A549 (cell line): ENCODE measurements at regions not wholly inside any gene's neighbourhood (a gene's known extent, or its start where the extent isn't known, plus 50 kb on each side); places are given as distances from the start of the nearest gene placed in this dataset.

Experiments used
- ATAC-seq, 2 experiments: fragments of 200-7000 bp in 1 of 2; fragments of >200 bp in 1 of 2; cut with Nextera tagmentation in 1 of 2; cut with Tn5 transposase in 1 of 2; 3 replicates each; pipeline versions ENCODE4 v1.8.0 to v1.9.1; 2018 to 2020; ENCODE audit warnings: mild to moderate bottlenecking in 1 of 2, moderate library complexity in 1 of 2
- CTCF ChIA-PET: fragments of 300-600 bp; sonication (Branson Sonifier 250); formaldehyde crosslinking; extraction: SDS; loops from one replicate; lab custom pipeline; 2021; ENCODE audit warnings: antibody characterized with exemption, inconsistent platforms; lab: Yijun Ruan, JAX
- POLR2A ChIA-PET: fragments of 350-600 bp; formaldehyde crosslinking; extraction: SDS; loops from one replicate; lab custom pipeline; 2021; ENCODE audit warnings: antibody characterized with exemption, inconsistent platforms; lab: Yijun Ruan, JAX
- DNase-seq, 2 experiments: peaks; one replicate each; pipeline versions ENCODE4 v3.0.0 to v3.0.0-alpha.2; 2011 to 2016; ENCODE audit warnings: low read depth in 1 of 2, low spot score in 1 of 2
- FAIRE-seq: peaks from 2 replicates; lab custom pipeline; 2011; peaks lifted over from hg19 to GRCh38; lab: Jason Lieb, UNC
- H3K27ac ChIP-seq, 2 experiments: fragments of >200 bp; sonication (Bioruptor Twin); formaldehyde crosslinking; 3 replicates each; pipeline ENCODE4 v1.5.1; 2016 to 2017
- H3K4me1 ChIP-seq: fragments of >200 bp; sonication (Bioruptor Twin); formaldehyde crosslinking; 3 replicates; pipeline ENCODE4 v1.6.1; 2016
- H3K4me2 ChIP-seq: fragments of >200 bp; sonication (Bioruptor Twin); formaldehyde crosslinking; 3 replicates; pipeline ENCODE4 v1.6.1; 2016
- H3K4me3 ChIP-seq: fragments of >200 bp; sonication (Bioruptor Twin); formaldehyde crosslinking; 3 replicates; pipeline ENCODE4 v1.5.1; 2016
- H3K9me3 ChIP-seq: fragments of >200 bp; sonication (Bioruptor Twin); formaldehyde crosslinking; 3 replicates; pipeline ENCODE4 v1.6.1; 2016
- BCL3 ChIP-seq: fragments of >200 bp; sonication (Bioruptor Twin); formaldehyde crosslinking; IDR thresholded peaks from 3 replicates; pipeline ENCODE4 v1.6.1; 2016
- BHLHE40 ChIP-seq: IDR thresholded peaks from 2 replicates; pipeline ENCODE4 v1.6.1; 2012; ENCODE audit warnings: low read depth, low read length, inconsistent platforms
- CBX8 ChIP-seq: fragments of 200-600 bp; sonication (generic); IDR thresholded peaks from 2 replicates; pipeline ENCODE4 v1.6.1; 2016
- CHD2 ChIP-seq: fragments of 150-350 bp; IDR thresholded peaks from 2 replicates; pipeline ENCODE4 v1.6.1; 2014; ENCODE audit warnings: low read length; ENCODE audit not compliant: partially characterized antibody
- ELK1 ChIP-seq: fragments of 150-350 bp; IDR thresholded peaks from 2 replicates; pipeline ENCODE4 v1.6.1; 2014; ENCODE audit warnings: low read depth, mild to moderate bottlenecking, low read length
- EP300 ChIP-seq, 2 experiments: fragments of >200 bp; sonication (Bioruptor Twin); formaldehyde crosslinking; IDR thresholded peaks; 2 replicates in 1 of 2; 3 replicates in 1 of 2; pipeline ENCODE4 v1.6.1; 2016 to 2017
- FOSL2 ChIP-seq, 2 experiments: fragments of 450-650 bp in 1 of 2; fragments of >200 bp in 1 of 2; sonication (Bioruptor Twin) in 1 of 2; formaldehyde crosslinking; IDR thresholded peaks; 2 replicates each; pipeline versions ENCODE4 v1.5.0 to v1.6.1; 2016 to 2020; ENCODE audit warnings: mild to moderate bottlenecking in 1 of 2, moderate library complexity in 1 of 2
- FOXS1 ChIP-seq: fragments of 250-450 bp; sonication (Bioruptor Pico); IDR thresholded peaks from 2 replicates; pipeline ENCODE4 v1.5.0; 2020; ENCODE audit warnings: mild to moderate bottlenecking, moderate library complexity
- GATA3 ChIP-seq: IDR thresholded peaks from 2 replicates; pipeline ENCODE4 v1.6.1; 2012; ENCODE audit warnings: borderline replicate concordance
- HOXA7 ChIP-seq: fragments of 250-450 bp; sonication (Bioruptor Pico); IDR thresholded peaks from 2 replicates; pipeline ENCODE4 v1.5.0; 2020; ENCODE audit warnings: mild to moderate bottlenecking, moderate library complexity
- JUN ChIP-seq, 2 experiments: fragments of >200 bp; sonication (Bioruptor Twin); formaldehyde crosslinking; IDR thresholded peaks; 2 replicates in 1 of 2; 3 replicates in 1 of 2; pipeline ENCODE4 v1.6.1; 2016 to 2017
- JUNB ChIP-seq: fragments of >200 bp; sonication (Bioruptor Twin); formaldehyde crosslinking; IDR thresholded peaks from 2 replicates; pipeline ENCODE4 v1.6.1; 2016
- KDM1A ChIP-seq: fragments of 200-600 bp; sonication (generic); IDR thresholded peaks from 2 replicates; pipeline ENCODE4 v1.6.1; 2016; ENCODE audit warnings: low read depth, mild to moderate bottlenecking
- MAFK ChIP-seq: fragments of 450-650 bp; IDR thresholded peaks from 2 replicates; pipeline ENCODE4 v1.6.1; 2014; ENCODE audit not compliant: partially characterized antibody
- MAX ChIP-seq: IDR thresholded peaks from 2 replicates; pipeline ENCODE4 v1.6.1; 2012
- MYC ChIP-seq: IDR thresholded peaks from 2 replicates; pipeline ENCODE4 v1.6.1; 2012; ENCODE audit warnings: mild to moderate bottlenecking, inconsistent platforms, low read length, improper control_type of control experiment, borderline replicate concordance
- NPAS2 ChIP-seq: fragments of 250-450 bp; sonication (Bioruptor Pico); IDR thresholded peaks from 2 replicates; pipeline ENCODE4 v1.8.0; 2022; ENCODE audit warnings: mild to moderate bottlenecking, moderate library complexity, borderline replicate concordance
- PHF8 ChIP-seq: fragments of 200-600 bp; sonication (generic); IDR thresholded peaks from 2 replicates; pipeline ENCODE4 v1.6.1; 2016; ENCODE audit warnings: low read depth, mild to moderate bottlenecking, antibody characterized with exemption, moderate library complexity, borderline replicate concordance
- POLR2AphosphoS2 ChIP-seq: conservative IDR thresholded peaks from 2 replicates; pipeline ENCODE4 v1.6.1; 2012; ENCODE audit warnings: low read length, improper control_type of control experiment, inconsistent platforms
- RFX5 ChIP-seq: fragments of 450-650 bp; IDR thresholded peaks from 2 replicates; pipeline ENCODE4 v1.7.1; 2014; ENCODE audit warnings: antibody characterized with exemption, mild to moderate bottlenecking, moderate library complexity
- RNF2 ChIP-seq: fragments of 200-600 bp; sonication (generic); IDR thresholded peaks from 2 replicates; pipeline ENCODE4 v1.6.1; 2016; ENCODE audit warnings: low read depth, mild to moderate bottlenecking, antibody characterized with exemption, moderate library complexity, borderline replicate concordance
- ZFP36 ChIP-seq: fragments of 450-650 bp; IDR thresholded peaks from 2 replicates; pipeline ENCODE4 v1.6.1; 2014; ENCODE audit warnings: borderline replicate concordance; ENCODE audit not compliant: partially characterized antibody
- WGBS: methylation state at CpG from one replicate; pipeline ENCODE4 v1.1.6; 2017; ENCODE audit errors: missing lambda C conversion rate; 5-methylcytosine and 5-hydroxymethylcytosine counted together

- no peak for FAIRE-seq
- Histone ChIP-seq H3K4me2 (peak overlapping the region; percentile 33), H3K4me1 (peaks cover 30% of the 10 kb centered on the region; the same call in 2 of the 3 replicates), H3K27ac (peak overlapping the region; percentile 29 to 70; a peak in 5 of 6 replicates), H3K4me3 (no peak overlapping the region), H3K9me3 (no peaks in the 10 kb centered on the region)
- peak; percentile 4 to 66 for DNase-seq
- POLR2A ChIA-PET: interaction anchor here (0.5 to 1.8 kb wide), 5 partner anchors 18 to 1307 kb away, joined by 3 to 6 read pairs (median 4); no protein-coding TSS in a partner anchor
- TF ChIP-seq FOSL2 (IDR thresholded peaks at IDR 0.05) (no peak), FOSL2 (CRISPR knock-in tag; IDR thresholded peaks at IDR 0.05) (peak; percentile 9; the same call in 1 of the 2 replicates), JUNB (peak; percentile 31; the same call in 1 of the 2 replicates), KDM1A (no peak), MYC (no peak), EP300 (IDR thresholded peaks at IDR 0.05) (peak in 1 of 2 experiments; percentile 27; a peak in 1 of 5 replicates)
- WGBS: 37% methylated on average over 2 of the region's 2 CpGs
- CTCF ChIA-PET: interaction anchor here (0.6 to 0.9 kb wide), 2 partner anchors 37 to 81 kb away, joined by 3 to 4 read pairs; no protein-coding TSS in a partner anchor
- peak; percentile 80 to 92 for ATAC-seq
Measured at GRCh38 chr6:147135211-147135681, 69.0 kb upstream of the STXBP5 start.

- 49% methylated on average over 2 of the region's 2 CpGs for WGBS
- ATAC-seq (no peak), DNase-seq (no peak)
Measured at GRCh38 chr6:147136057-147136456, 68.2 kb upstream of the STXBP5 start.

GRCh38 chr6:147137986-147138385 lies 66.2 kb upstream of the STXBP5 start:
- Histone ChIP-seq H3K9me3 (no peaks in the 10 kb centered on the region), H3K4me2 (no peak overlapping the region), H3K4me3 (no peak overlapping the region), H3K4me1 (peaks cover 25% of the 10 kb centered on the region; the same call in 2 of the 3 replicates), H3K27ac (no peak overlapping the region)
- ATAC-seq: no peak
- TF ChIP-seq POLR2AphosphoS2: no peak
- no peak for TF ChIP-seq KDM1A
- TF ChIP-seq GATA3: no peak
- ChIA-PET POLR2A (no interaction called here), CTCF (no interaction called here)
- no peak for FAIRE-seq
- no peak for DNase-seq
- WGBS: 91% methylated on average over 4 of the region's 4 CpGs

More at GRCh38 chr6:147136057-147136456, 68.2 kb upstream of the STXBP5 start:
- H3K4me2 ChIP-seq: peak overlapping the region; percentile 33
- TF ChIP-seq BCL3: no peak
- no peak for TF ChIP-seq ZFP36
- TF ChIP-seq CHD2: no peak
- no peak for TF ChIP-seq NPAS2 (CRISPR knock-in tag)
- ChIA-PET CTCF (no interaction called here), POLR2A (interaction anchor here (0.6 to 1.8 kb wide), 2 partner anchors 55 to 66 kb away, joined by 3 to 5 read pairs; no protein-coding TSS in a partner anchor)
- H3K27ac ChIP-seq: peak overlapping the region; percentile 29 to 70; a peak in 4 of 6 replicates
- no peaks in the 10 kb centered on the region for H3K9me3 ChIP-seq
- no peak for FAIRE-seq
- no peak overlapping the region for H3K4me3 ChIP-seq
- H3K4me1 ChIP-seq: peaks cover 30% of the 10 kb centered on the region; the same call in 2 of the 3 replicates

- ChIA-PET CTCF (no interaction called here), POLR2A (no interaction called here)
- WGBS: 68% methylated on average over 3 of the region's 3 CpGs
- Histone ChIP-seq H3K4me2 (no peak overlapping the region), H3K27ac (no peak overlapping the region), H3K9me3 (no peaks in the 10 kb centered on the region), H3K4me3 (no peak overlapping the region), H3K4me1 (peaks cover 25% of the 10 kb centered on the region; the same call in 2 of the 3 replicates)
- DNase-seq (no peak), FAIRE-seq (no peak), ATAC-seq (no peak)
- no peak for TF ChIP-seq JUN (IDR thresholded peaks at IDR 0.05)
- TF ChIP-seq MAFK: no peak
- no peak for TF ChIP-seq BHLHE40
- no peak for TF ChIP-seq MAX
- no peak for TF ChIP-seq RFX5
- no peak for TF ChIP-seq BCL3
- no peak for TF ChIP-seq HOXA7 (CRISPR knock-in tag)
- no peak for TF ChIP-seq EP300 (IDR thresholded peaks at IDR 0.05)
- TF ChIP-seq RNF2: no peak
- TF ChIP-seq ELK1: no peak
- TF ChIP-seq CBX8: no peak
- TF ChIP-seq FOXS1 (CRISPR knock-in tag): no peak
- TF ChIP-seq PHF8: no peak
Measured at GRCh38 chr6:147138835-147139234, 65.4 kb upstream of the STXBP5 start.
